ENCODE measurements at regions not wholly inside any gene's neighbourhood (a gene's known extent, or its start where the extent isn't known, plus 50 kb on each side); places are given as distances from the start of the nearest gene placed in this dataset.

DNA sequence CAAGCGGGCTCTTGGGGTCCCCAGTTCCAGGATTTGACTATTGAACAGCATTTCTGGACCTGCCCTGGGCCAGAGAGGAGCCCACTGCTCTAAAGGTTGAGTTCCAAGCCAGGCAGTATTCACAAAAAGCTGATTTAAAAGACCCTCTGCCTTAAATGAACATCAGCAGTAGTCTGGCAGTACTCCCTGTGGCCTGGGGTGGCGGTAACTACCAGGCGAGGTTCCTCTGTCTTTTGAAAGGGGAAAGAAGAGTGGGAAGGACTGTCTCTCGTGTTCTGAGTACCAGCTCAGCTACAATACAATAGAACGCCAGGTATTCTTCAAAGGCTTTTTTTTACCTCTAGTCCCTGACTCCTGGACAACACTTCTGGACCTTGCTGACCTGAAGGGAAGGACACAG lies 456.4 kb upstream of the TEX13C start:
- H3K4ac ChIP-seq (ENCODE audit: low read depth, low read length): no peak overlapping the region
- H2AK5ac ChIP-seq (ENCODE audit: low read depth, low read length): no peak overlapping the region
- H4K20me1 ChIP-seq (ENCODE audit: insufficient read depth, low read length): no peaks in the 10 kb centered on the region
- H3K4me3 ChIP-seq (ENCODE audit: insufficient read depth, low read depth, low read length): no peak overlapping the region
- WGBS, 2 experiments (ENCODE audit: extremely low coverage in 2 of 2, insufficient read length in 1 of 2): no CpG with 5 or more reads among the region's 5 CpGs
- no peak overlapping the region for H3K23ac ChIP-seq (ENCODE audit: low read depth, low read length)
- ChIA-PET POLR2A (ENCODE audit: unreplicated experiment) (no interaction called here), CTCF (no interaction called here)
- no peak overlapping the region for H3K4me2 ChIP-seq (ENCODE audit: low read depth, low read length)
- intact Hi-C loops (cut with micrococcal nuclease): no loop called here
- no peak overlapping the region for H3K14ac ChIP-seq (replicated peaks; ENCODE audit: low read depth, low read length)
- no TSS peak for BruUV-seq (replicated peaks)
- TF ChIP-seq RFX5 (IDR thresholded peaks at IDR 0.05; ENCODE audit: low read depth, low read length) (no peak), BHLHE40 (IDR thresholded peaks at IDR 0.05; ENCODE audit: low read depth, low read length) (no peak), MXI1 (IDR thresholded peaks at IDR 0.05; ENCODE audit: borderline replicate concordance, low read depth, low read length) (no peak), CEBPB (IDR thresholded peaks at IDR 0.05; ENCODE audit: low read depth, low read length) (no peak), SMC3 (IDR thresholded peaks at IDR 0.05; ENCODE audit: low read depth, low read length) (no peak), NFE2L2 (IDR thresholded peaks at IDR 0.05; ENCODE audit: low read depth, low read length) (no peak), RAD21 (IDR thresholded peaks at IDR 0.05; ENCODE audit: low read length) (no peak), CHD1 (IDR thresholded peaks at IDR 0.05; ENCODE audit: low read depth, low read length) (no peak), POLR2A (IDR thresholded peaks at IDR 0.05; ENCODE audit: low read depth, low read length) (no peak), MAZ (IDR thresholded peaks at IDR 0.05; ENCODE audit: borderline replicate concordance, low read depth, low read length) (no peak), FOS (IDR thresholded peaks at IDR 0.05; ENCODE audit: low read depth, low read length) (no peak), MAFK (IDR thresholded peaks at IDR 0.05; ENCODE audit: low read depth, low read length) (no peak), RCOR1 (IDR thresholded peaks at IDR 0.05; ENCODE audit: insufficient replicate concordance, low read length) (no peak)
- TF ChIP-seq, protein P1, sequence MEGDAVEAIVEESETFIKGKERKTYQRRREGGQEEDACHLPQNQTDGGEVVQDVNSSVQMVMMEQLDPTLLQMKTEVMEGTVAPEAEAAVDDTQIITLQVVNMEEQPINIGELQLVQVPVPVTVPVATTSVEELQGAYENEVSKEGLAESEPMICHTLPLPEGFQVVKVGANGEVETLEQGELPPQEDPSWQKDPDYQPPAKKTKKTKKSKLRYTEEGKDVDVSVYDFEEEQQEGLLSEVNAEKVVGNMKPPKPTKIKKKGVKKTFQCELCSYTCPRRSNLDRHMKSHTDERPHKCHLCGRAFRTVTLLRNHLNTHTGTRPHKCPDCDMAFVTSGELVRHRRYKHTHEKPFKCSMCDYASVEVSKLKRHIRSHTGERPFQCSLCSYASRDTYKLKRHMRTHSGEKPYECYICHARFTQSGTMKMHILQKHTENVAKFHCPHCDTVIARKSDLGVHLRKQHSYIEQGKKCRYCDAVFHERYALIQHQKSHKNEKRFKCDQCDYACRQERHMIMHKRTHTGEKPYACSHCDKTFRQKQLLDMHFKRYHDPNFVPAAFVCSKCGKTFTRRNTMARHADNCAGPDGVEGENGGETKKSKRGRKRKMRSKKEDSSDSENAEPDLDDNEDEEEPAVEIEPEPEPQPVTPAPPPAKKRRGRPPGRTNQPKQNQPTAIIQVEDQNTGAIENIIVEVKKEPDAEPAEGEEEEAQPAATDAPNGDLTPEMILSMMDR (conservative IDR thresholded peaks at IDR 0.05; ENCODE audit: low read depth, low read length): no peak
- TF ChIP-seq, protein P2, sequence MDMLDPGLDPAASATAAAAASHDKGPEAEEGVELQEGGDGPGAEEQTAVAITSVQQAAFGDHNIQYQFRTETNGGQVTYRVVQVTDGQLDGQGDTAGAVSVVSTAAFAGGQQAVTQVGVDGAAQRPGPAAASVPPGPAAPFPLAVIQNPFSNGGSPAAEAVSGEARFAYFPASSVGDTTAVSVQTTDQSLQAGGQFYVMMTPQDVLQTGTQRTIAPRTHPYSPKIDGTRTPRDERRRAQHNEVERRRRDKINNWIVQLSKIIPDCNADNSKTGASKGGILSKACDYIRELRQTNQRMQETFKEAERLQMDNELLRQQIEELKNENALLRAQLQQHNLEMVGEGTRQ (IDR thresholded peaks at IDR 0.05; ENCODE audit: low read depth, low read length): no peak
- TF ChIP-seq, protein P3, sequence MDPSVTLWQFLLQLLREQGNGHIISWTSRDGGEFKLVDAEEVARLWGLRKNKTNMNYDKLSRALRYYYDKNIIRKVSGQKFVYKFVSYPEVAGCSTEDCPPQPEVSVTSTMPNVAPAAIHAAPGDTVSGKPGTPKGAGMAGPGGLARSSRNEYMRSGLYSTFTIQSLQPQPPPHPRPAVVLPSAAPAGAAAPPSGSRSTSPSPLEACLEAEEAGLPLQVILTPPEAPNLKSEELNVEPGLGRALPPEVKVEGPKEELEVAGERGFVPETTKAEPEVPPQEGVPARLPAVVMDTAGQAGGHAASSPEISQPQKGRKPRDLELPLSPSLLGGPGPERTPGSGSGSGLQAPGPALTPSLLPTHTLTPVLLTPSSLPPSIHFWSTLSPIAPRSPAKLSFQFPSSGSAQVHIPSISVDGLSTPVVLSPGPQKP (IDR thresholded peaks at IDR 0.05; ENCODE audit: borderline replicate concordance, low read depth, low read length): no peak
- H4K91ac ChIP-seq (ENCODE audit: insufficient read depth, low read depth, low read length): no peak overlapping the region
- H2BK15ac ChIP-seq (ENCODE audit: low read depth, low read length): no peak overlapping the region
- no peaks in the 10 kb centered on the region for H3K4me1 ChIP-seq (ENCODE audit: control insufficient read depth, insufficient read depth, low read length)
- no peak overlapping the region for H3K9ac ChIP-seq (ENCODE audit: low read depth, low read length)
- no peak overlapping the region for H2AFZ ChIP-seq (replicated peaks; ENCODE audit: low read length, poor library complexity)
- no peaks in the 10 kb centered on the region for H3K9me3 ChIP-seq (ENCODE audit: control insufficient read depth, insufficient read depth, low read length)
- in situ Hi-C loops (cut with MboI; ENCODE audit: low sequenced_read_pairs): no loop called here
- no peak overlapping the region for H2BK20ac ChIP-seq (ENCODE audit: low read depth, low read length)
- H3K18ac ChIP-seq (ENCODE audit: low read depth, low read length): no peak overlapping the region
- no peaks in the 10 kb centered on the region for H3K36me3 ChIP-seq (ENCODE audit: control insufficient read depth, insufficient read depth, low read length)
- ATAC-seq (ENCODE audit: low read depth): no peak
- no peaks in the 10 kb centered on the region for H3K9me1 ChIP-seq (ENCODE audit: insufficient read depth, low read length)
- no peak overlapping the region for H3K56ac ChIP-seq (ENCODE audit: extremely low read depth, insufficient read depth, low read length)
- no peak overlapping the region for H2AK9ac ChIP-seq (replicated peaks; ENCODE audit: low read depth, low read length, poor library complexity)
- dilution Hi-C loops (cut with HindIII; ENCODE audit: low sequenced_read_pairs, unreplicated experiment): no loop called here
- H4K8ac ChIP-seq (ENCODE audit: low read depth in 2 of 2, low read length in 2 of 2): no peak overlapping the region
- no peak overlapping the region for H4K5ac ChIP-seq (ENCODE audit: low read depth, low read length)
- H2BK5ac ChIP-seq (ENCODE audit: low read depth, low read length, poor library complexity, severe bottlenecking): no peak overlapping the region
- no peak for DNase-seq
- no peak overlapping the region for H3K27ac ChIP-seq (ENCODE audit: insufficient read depth, low read length)
- H2BK120ac ChIP-seq (ENCODE audit: low read depth, low read length): no peak overlapping the region
- no peaks in the 10 kb centered on the region for H3K79me1 ChIP-seq (ENCODE audit: low read depth in 1 of 2, low read length in 2 of 2)
- H3K27me3 ChIP-seq (ENCODE audit: control insufficient read depth, insufficient read depth, low read length): no peaks in the 10 kb centered on the region
